Trophoblast cell (in vitro differentiated cells and primary cell): ENCODE measurements at regions not wholly inside any gene's neighbourhood (a gene's known extent, or its start where the extent isn't known, plus 50 kb on each side); places are given as distances from the start of the nearest gene placed in this dataset.

Experiments
- DNase-seq, 2 donors: peaks; one replicate each; pipeline ENCODE4 v3.0.0-alpha.2; 2016
- H2AFZ ChIP-seq: 2 replicates; pipeline ENCODE4 v1.6.1; 2013; ENCODE audit warnings: low read length, moderate library complexity, mild to moderate bottlenecking; ENCODE audit not compliant: insufficient read depth, poor library complexity
- H2AK5ac ChIP-seq: 2 replicates; pipeline ENCODE4 v1.6.1; 2013; ENCODE audit warnings: mild to moderate bottlenecking, low read length
- H2BK120ac ChIP-seq: 2 replicates; pipeline ENCODE4 v1.6.1; 2013; ENCODE audit warnings: low read length, mild to moderate bottlenecking, moderate library complexity; ENCODE audit not compliant: insufficient read depth, poor library complexity
- H2BK12ac ChIP-seq: 2 replicates; pipeline ENCODE4 v1.6.1; 2013; ENCODE audit warnings: mild to moderate bottlenecking, low read length, moderate library complexity
- H2BK5ac ChIP-seq: 2 replicates; pipeline ENCODE4 v1.6.1; 2013; ENCODE audit warnings: low read length, low read depth, moderate library complexity, mild to moderate bottlenecking; ENCODE audit not compliant: poor library complexity
- H3K14ac ChIP-seq: 2 replicates; pipeline ENCODE4 v1.6.1; 2013; ENCODE audit warnings: mild to moderate bottlenecking, low read length
- H3K18ac ChIP-seq: 2 replicates; pipeline ENCODE4 v1.6.1; 2013; ENCODE audit warnings: mild to moderate bottlenecking, low read length
- H3K23ac ChIP-seq: 2 replicates; pipeline ENCODE4 v1.6.1; 2013; ENCODE audit warnings: low read length
- H3K27ac ChIP-seq: 2 replicates; pipeline ENCODE4 v1.5.1; 2013; ENCODE audit warnings: low read depth, mild to moderate bottlenecking, inconsistent platforms, low read length, moderate library complexity
- H3K27me3 ChIP-seq: 2 replicates; pipeline ENCODE4 v1.6.1; 2013; ENCODE audit warnings: inconsistent platforms, mild to moderate bottlenecking, low read length, moderate library complexity; ENCODE audit not compliant: insufficient read depth
- H3K36me3 ChIP-seq, 2 experiments: 1 replicate in 1 of 2; 2 replicates in 1 of 2; pipeline ENCODE4 v1.6.1; 2013; ENCODE audit warnings: low read length in 2 of 2, mild to moderate bottlenecking in 2 of 2, moderate library complexity in 1 of 2; ENCODE audit not compliant: insufficient read depth in 2 of 2, control insufficient read depth in 1 of 2
- H3K4ac ChIP-seq: 2 replicates; pipeline ENCODE4 v1.6.1; 2013; ENCODE audit warnings: low read depth, mild to moderate bottlenecking, low read length, moderate library complexity
- H3K4me1 ChIP-seq, 2 experiments: 1 replicate in 1 of 2; 2 replicates in 1 of 2; pipeline ENCODE4 v1.6.1; 2013; ENCODE audit warnings: low read length in 2 of 2, mild to moderate bottlenecking in 2 of 2, moderate library complexity in 1 of 2; ENCODE audit not compliant: insufficient read depth in 2 of 2, control insufficient read depth in 1 of 2
- H3K4me2 ChIP-seq: 2 replicates; pipeline ENCODE4 v1.6.1; 2013; ENCODE audit warnings: inconsistent platforms, mild to moderate bottlenecking, low read length, moderate library complexity
- H3K4me3 ChIP-seq: 2 replicates; pipeline ENCODE4 v1.5.1; 2013; ENCODE audit warnings: mild to moderate bottlenecking, low read depth, low read length, inconsistent platforms
- H3K79me1 ChIP-seq: one replicate; pipeline ENCODE4 v1.6.1; 2013; ENCODE audit warnings: low read length
- H3K79me2 ChIP-seq: 2 replicates; pipeline ENCODE4 v1.6.1; 2013; ENCODE audit warnings: low read length, mild to moderate bottlenecking; ENCODE audit not compliant: control insufficient read depth, insufficient read depth, poor library complexity
- H3K9ac ChIP-seq: 2 replicates; pipeline ENCODE4 v1.6.1; 2013; ENCODE audit warnings: mild to moderate bottlenecking, low read length
- H3K9me3 ChIP-seq: 2 replicates; pipeline ENCODE4 v1.6.1; 2013; ENCODE audit warnings: low read depth, mild to moderate bottlenecking, control low read depth, inconsistent platforms, low read length; ENCODE audit not compliant: insufficient read depth
- H4K12ac ChIP-seq: 2 replicates; pipeline ENCODE4 v1.6.1; 2013; ENCODE audit warnings: low read depth, mild to moderate bottlenecking, low read length, moderate library complexity
- H4K8ac ChIP-seq: 2 replicates; pipeline ENCODE4 v1.6.1; 2013; ENCODE audit warnings: low read depth, mild to moderate bottlenecking, low read length, moderate library complexity
- H4K91ac ChIP-seq: one replicate; pipeline ENCODE4 v1.6.1; 2013; ENCODE audit warnings: low read depth, mild to moderate bottlenecking, low read length, moderate library complexity
- WGBS: extraction: QIAGEN DNeasy Blood & Tissue Kit; methylation state at CpG from one replicate; pipeline ENCODE4 v1.1.7; 2013; ENCODE audit warnings: missing lambda C conversion rate; ENCODE audit not compliant: insufficient read length, insufficient coverage; ENCODE audit errors: extremely low coverage; 5-methylcytosine and 5-hydroxymethylcytosine counted together

- no peak overlapping the region for H2BK5ac ChIP-seq
- H3K4me2 ChIP-seq, result no peak overlapping the region
- H2BK120ac ChIP-seq, result no peak overlapping the region
- H4K8ac ChIP-seq, result no peak overlapping the region
- DNase-seq, result no peak
- no peak overlapping the region for H3K9ac ChIP-seq
- H2BK12ac ChIP-seq, result no peak overlapping the region
- no peak overlapping the region for H2AFZ ChIP-seq
- H3K18ac ChIP-seq, result no peak overlapping the region
- no peaks in the 10 kb centered on the region for H3K79me2 ChIP-seq
- no peak overlapping the region for H3K14ac ChIP-seq
- 100% methylated on average over 1 of the region's 7 CpGs for WGBS
- no peaks in the 10 kb centered on the region for H3K4me1 ChIP-seq
- H2AK5ac ChIP-seq, result no peak overlapping the region
- no peak overlapping the region for H4K12ac ChIP-seq
- no peak overlapping the region for H3K4ac ChIP-seq
- no peaks in the 10 kb centered on the region for H3K9me3 ChIP-seq
- H3K27me3 ChIP-seq, result no peaks in the 10 kb centered on the region
- no peak overlapping the region for H3K23ac ChIP-seq
- no peaks in the 10 kb centered on the region for H3K36me3 ChIP-seq
- no peak overlapping the region for H4K91ac ChIP-seq
- H3K79me1 ChIP-seq, result no peaks in the 10 kb centered on the region
- H3K27ac ChIP-seq, result no peak overlapping the region
- H3K4me3 ChIP-seq, result no peak overlapping the region
These were observed 259.4 kb upstream of the BRINP3 start for GRCh38 chr1:190736971-190737590.

- H4K91ac ChIP-seq, result no peak overlapping the region
- no peak overlapping the region for H3K18ac ChIP-seq
- no peak overlapping the region for H2BK120ac ChIP-seq
- no peak overlapping the region for H3K23ac ChIP-seq
- H3K4me1 ChIP-seq, result no peaks in the 10 kb centered on the region
- H4K8ac ChIP-seq, result no peak overlapping the region
- no peaks in the 10 kb centered on the region for H3K79me1 ChIP-seq
- H3K27ac ChIP-seq, result no peak overlapping the region
- H2BK5ac ChIP-seq, result no peak overlapping the region
- no peak overlapping the region for H3K4ac ChIP-seq
- H4K12ac ChIP-seq, result no peak overlapping the region
- WGBS, result 100% methylated on average over 2 of the region's 3 CpGs
- no peak overlapping the region for H3K14ac ChIP-seq
- H3K9ac ChIP-seq, result no peak overlapping the region
- no peak overlapping the region for H3K4me2 ChIP-seq
- DNase-seq, result no peak
- no peaks in the 10 kb centered on the region for H3K36me3 ChIP-seq
- no peak overlapping the region for H2AFZ ChIP-seq
- no peaks in the 10 kb centered on the region for H3K79me2 ChIP-seq
- H3K4me3 ChIP-seq, result no peak overlapping the region
- H2AK5ac ChIP-seq, result no peak overlapping the region
- H2BK12ac ChIP-seq, result no peak overlapping the region
- no peaks in the 10 kb centered on the region for H3K9me3 ChIP-seq
- H3K27me3 ChIP-seq, result no peaks in the 10 kb centered on the region
These were observed 260.7 kb upstream of the BRINP3 start for GRCh38 chr1:190738317-190738716.

- H2BK5ac ChIP-seq, result no peak overlapping the region
- WGBS, result no CpG with 5 or more reads among the region's 2 CpGs
These were observed 262.3 kb upstream of the BRINP3 start for GRCh38 chr1:190739926-190740325.

GRCh38 chr1:190747704-190748103 is 270.0 kb upstream of the BRINP3 start:
- H3K14ac ChIP-seq, result no peak overlapping the region
- H4K12ac ChIP-seq, result no peak overlapping the region
- H3K79me2 ChIP-seq, result no peaks in the 10 kb centered on the region
- no peak overlapping the region for H4K91ac ChIP-seq
- H3K79me1 ChIP-seq, result no peaks in the 10 kb centered on the region
- H3K4me2 ChIP-seq, result no peak overlapping the region
- no peak overlapping the region for H4K8ac ChIP-seq
- H3K9me3 ChIP-seq, result no peaks in the 10 kb centered on the region
- no peak overlapping the region for H2BK5ac ChIP-seq
- H3K18ac ChIP-seq, result no peak overlapping the region
- DNase-seq, result no peak
- no peak overlapping the region for H3K4ac ChIP-seq
- H3K36me3 ChIP-seq, result no peaks in the 10 kb centered on the region
- no peak overlapping the region for H3K27ac ChIP-seq
- no peak overlapping the region for H3K4me3 ChIP-seq
- no peaks in the 10 kb centered on the region for H3K4me1 ChIP-seq
- H3K23ac ChIP-seq, result no peak overlapping the region
- no peaks in the 10 kb centered on the region for H3K27me3 ChIP-seq
- H3K9ac ChIP-seq, result no peak overlapping the region
- no peak overlapping the region for H2AK5ac ChIP-seq
- H2AFZ ChIP-seq, result no peak overlapping the region
- no peak overlapping the region for H2BK12ac ChIP-seq
- H2BK120ac ChIP-seq, result no peak overlapping the region

More at GRCh38 chr1:190739926-190740325, 262.3 kb upstream of the BRINP3 start:
- no peak for DNase-seq
- Histone ChIP-seq H3K4me3 (no peak overlapping the region), H4K12ac (no peak overlapping the region), H3K9ac (no peak overlapping the region), H3K27me3 (no peaks in the 10 kb centered on the region), H3K23ac (no peak overlapping the region), H2AFZ (no peak overlapping the region), H2BK12ac (no peak overlapping the region), H3K4ac (no peak overlapping the region), H3K36me3 (no peaks in the 10 kb centered on the region), H3K27ac (no peak overlapping the region), H3K79me1 (no peaks in the 10 kb centered on the region), H3K79me2 (no peaks in the 10 kb centered on the region), H3K18ac (no peak overlapping the region), H2BK120ac (no peak overlapping the region), H3K4me1 (no peaks in the 10 kb centered on the region), H2AK5ac (no peak overlapping the region), H4K91ac (no peak overlapping the region), H3K9me3 (no peaks in the 10 kb centered on the region), H4K8ac (no peak overlapping the region), H3K14ac (no peak overlapping the region), H3K4me2 (no peak overlapping the region)
